HEK293 (cell line): ENCODE measurements at regions not wholly inside any gene's neighbourhood (a gene's known extent, or its start where the extent isn't known, plus 50 kb on each side); places are given as distances from the start of the nearest gene placed in this dataset.

ENCODE experiments used
- CTCF ChIA-PET: fragments of 350-600 bp; formaldehyde crosslinking; extraction: SDS; loops from one replicate; lab custom pipeline; 2021; ENCODE audit warnings: antibody characterized with exemption; lab: Yijun Ruan, JAX
- POLR2A ChIA-PET: fragments of 300-600 bp; formaldehyde crosslinking; extraction: SDS; loops from one replicate; lab custom pipeline; 2020; ENCODE audit warnings: antibody characterized with exemption, inconsistent platforms; lab: Yijun Ruan, JAX
- H3K27ac ChIP-seq: fragments of 200-500 bp; sonication (Bioruptor generic); 2 replicates; pipeline ENCODE4 v1.5.1; 2014; ENCODE audit warnings: low read depth, low read length, control low read depth, inconsistent platforms; ENCODE audit errors: extremely low read depth
- H3K36me3 ChIP-seq, 2 experiments: fragments of 200-500 bp in 1 of 2; sonication (Bioruptor generic) in 1 of 2; 1 replicate in 1 of 2; 2 replicates in 1 of 2; pipeline ENCODE4 v1.5.1; 2014 to 2017; ENCODE audit warnings: inconsistent platforms in 2 of 2, low read length in 2 of 2; ENCODE audit not compliant: control insufficient read depth in 2 of 2, insufficient read depth in 1 of 2
- H3K4me1 ChIP-seq: fragments of 200-500 bp; sonication (Bioruptor generic); 2 replicates; pipeline ENCODE4 v1.5.1; 2014; ENCODE audit warnings: mild to moderate bottlenecking, low read length, inconsistent platforms; ENCODE audit not compliant: control insufficient read depth, insufficient read depth
- H3K4me3 ChIP-seq: 2 replicates; pipeline ENCODE4 v1.5.1; 2011; ENCODE audit warnings: low read depth, mild to moderate bottlenecking, control low read depth, low read length, moderate library complexity
- H3K9me3 ChIP-seq: fragments of 200-500 bp; sonication (Bioruptor generic); 2 replicates; pipeline ENCODE4 v1.5.1; 2014; ENCODE audit warnings: low read depth, low read length, inconsistent platforms; ENCODE audit not compliant: control insufficient read depth, insufficient read depth
- GFI1B ChIP-seq: fragments of 450-650 bp; formaldehyde crosslinking; IDR thresholded peaks from 2 replicates; pipeline ENCODE4 v1.5.1; 2016; ENCODE audit warnings: missing biosample characterization, missing genetic modification characterization
- KLF8 ChIP-seq: fragments of 450-650 bp; formaldehyde crosslinking; IDR thresholded peaks from 2 replicates; pipeline ENCODE4 v1.5.1; 2016; ENCODE audit warnings: missing biosample characterization, missing genetic modification characterization
- KLF9 ChIP-seq: fragments of 450-650 bp; formaldehyde crosslinking; IDR thresholded peaks from 2 replicates; pipeline ENCODE4 v1.5.1; 2016; ENCODE audit warnings: missing biosample characterization, missing genetic modification characterization, low read depth
- MZF1 ChIP-seq: fragments of 450-650 bp; formaldehyde crosslinking; IDR thresholded peaks from 2 replicates; pipeline ENCODE4 v1.5.1; 2017; ENCODE audit warnings: missing biosample characterization, missing genetic modification characterization, borderline replicate concordance
- OVOL3 ChIP-seq: fragments of 450-650 bp; formaldehyde crosslinking; IDR thresholded peaks from 2 replicates; pipeline ENCODE4 v1.5.1; 2016; ENCODE audit warnings: missing biosample characterization, missing genetic modification characterization
- SCRT1 ChIP-seq: fragments of 450-650 bp; formaldehyde crosslinking; IDR thresholded peaks from 2 replicates; pipeline ENCODE4 v1.5.1; 2016; ENCODE audit warnings: missing biosample characterization, missing genetic modification characterization, borderline replicate concordance
- ZFHX2 ChIP-seq: fragments of 450-650 bp; formaldehyde crosslinking; conservative IDR thresholded peaks from 2 replicates; pipeline ENCODE4 v1.5.1; 2016; ENCODE audit warnings: missing biosample characterization, missing genetic modification characterization
- ZNF112 ChIP-seq: fragments of 450-650 bp; formaldehyde crosslinking; IDR thresholded peaks from 2 replicates; pipeline ENCODE4 v1.5.0; 2017; ENCODE audit warnings: missing biosample characterization, missing genetic modification characterization
- ZNF223 ChIP-seq: fragments of 450-650 bp; formaldehyde crosslinking; IDR thresholded peaks from 2 replicates; pipeline ENCODE4 v1.5.1; 2016; ENCODE audit warnings: missing biosample characterization, missing genetic modification characterization
- ZNF292 ChIP-seq: fragments of 450-650 bp; formaldehyde crosslinking; IDR thresholded peaks from 2 replicates; pipeline ENCODE4 v1.5.1; 2016; ENCODE audit warnings: low read depth, missing biosample characterization, missing genetic modification characterization, borderline replicate concordance
- ZNF335 ChIP-seq: fragments of 450-650 bp; formaldehyde crosslinking; conservative IDR thresholded peaks from 2 replicates; pipeline ENCODE4 v1.5.1; 2016; ENCODE audit warnings: missing biosample characterization, missing genetic modification characterization
- ZNF394 ChIP-seq: fragments of 450-650 bp; formaldehyde crosslinking; IDR thresholded peaks from 2 replicates; pipeline ENCODE4 v1.5.1; 2016; ENCODE audit warnings: missing biosample characterization, missing genetic modification characterization, mild to moderate bottlenecking, moderate library complexity, borderline replicate concordance
- ZNF423 ChIP-seq: fragments of 450-650 bp; formaldehyde crosslinking; IDR thresholded peaks from 2 replicates; pipeline ENCODE4 v1.5.1; 2016; ENCODE audit warnings: missing biosample characterization, missing genetic modification characterization
- ZNF548 ChIP-seq: fragments of 450-650 bp; formaldehyde crosslinking; IDR thresholded peaks from 2 replicates; pipeline ENCODE4 v1.5.1; 2016; ENCODE audit warnings: missing biosample characterization, missing genetic modification characterization
- ZNF555 ChIP-seq: fragments of 450-650 bp; formaldehyde crosslinking; conservative IDR thresholded peaks from 2 replicates; pipeline ENCODE4 v1.5.1; 2017; ENCODE audit warnings: missing biosample characterization, mild to moderate bottlenecking, missing genetic modification characterization, inconsistent platforms
- ZNF558 ChIP-seq: fragments of 450-650 bp; formaldehyde crosslinking; IDR thresholded peaks from 2 replicates; pipeline ENCODE4 v1.5.1; 2016; ENCODE audit warnings: missing biosample characterization, missing genetic modification characterization
- ZNF585B ChIP-seq: fragments of 450-650 bp; formaldehyde crosslinking; IDR thresholded peaks from 2 replicates; pipeline ENCODE4 v1.5.1; 2016; ENCODE audit warnings: missing biosample characterization, missing genetic modification characterization
- ZNF610 ChIP-seq: fragments of 450-650 bp; formaldehyde crosslinking; IDR thresholded peaks from 2 replicates; pipeline ENCODE4 v1.5.1; 2016; ENCODE audit warnings: missing biosample characterization, missing genetic modification characterization, borderline replicate concordance
- ZNF677 ChIP-seq: fragments of 450-650 bp; IDR thresholded peaks from 2 replicates; pipeline ENCODE4 v1.5.0; 2018; ENCODE audit warnings: missing biosample characterization, mild to moderate bottlenecking, missing genetic modification characterization, moderate library complexity
- TF ChIP-seq, protein P1 (sequence below): fragments of 450-650 bp; IDR thresholded peaks from 2 replicates; pipeline ENCODE4 v1.5.1; 2018; ENCODE audit warnings: missing biosample characterization, mild to moderate bottlenecking, missing genetic modification characterization
- TF ChIP-seq, protein P2 (sequence below): fragments of 450-650 bp; formaldehyde crosslinking; IDR thresholded peaks from 2 replicates; pipeline ENCODE4; 2016; ENCODE audit warnings: missing biosample characterization, missing genetic modification characterization
- TF ChIP-seq, protein P3 (sequence below): fragments of 450-650 bp; formaldehyde crosslinking; IDR thresholded peaks from 2 replicates; pipeline ENCODE4 v1.5.1; 2016; ENCODE audit warnings: missing biosample characterization, missing genetic modification characterization
- TF ChIP-seq, protein P4 (sequence below): fragments of 450-650 bp; formaldehyde crosslinking; IDR thresholded peaks from 2 replicates; pipeline ENCODE4 v1.5.1; 2016; ENCODE audit warnings: missing biosample characterization, missing genetic modification characterization

DNA sequence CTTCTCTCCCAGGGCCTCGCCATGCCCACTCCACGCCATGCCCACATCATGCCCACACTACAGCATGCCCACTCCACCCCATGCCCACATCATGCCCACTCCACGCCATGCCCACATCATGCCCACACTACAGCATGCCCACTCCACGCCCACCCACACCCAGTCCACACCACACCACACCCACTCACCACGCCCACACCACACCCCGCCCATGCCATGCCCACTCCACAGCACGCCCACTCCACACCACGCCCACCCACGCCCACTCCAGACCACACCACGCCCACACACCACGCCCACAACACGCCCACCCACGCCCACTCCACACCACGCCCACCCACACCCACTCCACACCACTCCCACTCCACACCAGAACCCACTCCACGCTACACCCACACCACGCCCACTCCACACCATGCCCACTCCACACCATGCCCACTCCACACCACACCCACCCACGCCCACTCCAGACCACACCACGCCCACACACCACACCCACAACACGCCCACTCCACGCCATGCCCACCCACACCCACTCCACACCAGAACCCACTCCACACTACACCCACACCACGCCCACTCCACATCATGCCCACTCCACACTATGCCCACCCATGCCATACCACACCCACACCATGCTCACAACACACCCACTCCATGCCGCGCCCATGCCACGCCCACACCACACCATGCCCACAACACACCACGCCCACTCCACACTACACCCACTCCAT lies 88.6 kb downstream of the ERMARD start (continued):
- TF ChIP-seq, protein P1, sequence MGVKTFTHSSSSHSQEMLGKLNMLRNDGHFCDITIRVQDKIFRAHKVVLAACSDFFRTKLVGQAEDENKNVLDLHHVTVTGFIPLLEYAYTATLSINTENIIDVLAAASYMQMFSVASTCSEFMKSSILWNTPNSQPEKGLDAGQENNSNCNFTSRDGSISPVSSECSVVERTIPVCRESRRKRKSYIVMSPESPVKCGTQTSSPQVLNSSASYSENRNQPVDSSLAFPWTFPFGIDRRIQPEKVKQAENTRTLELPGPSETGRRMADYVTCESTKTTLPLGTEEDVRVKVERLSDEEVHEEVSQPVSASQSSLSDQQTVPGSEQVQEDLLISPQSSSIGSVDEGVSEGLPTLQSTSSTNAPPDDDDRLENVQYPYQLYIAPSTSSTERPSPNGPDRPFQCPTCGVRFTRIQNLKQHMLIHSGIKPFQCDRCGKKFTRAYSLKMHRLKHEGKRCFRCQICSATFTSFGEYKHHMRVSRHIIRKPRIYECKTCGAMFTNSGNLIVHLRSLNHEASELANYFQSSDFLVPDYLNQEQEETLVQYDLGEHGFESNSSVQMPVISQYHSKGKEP (tag by site-specific recombination), result no peak
- TF ChIP-seq ZNF610 (no peak), KLF9 (tag by site-specific recombination) (peak; percentile 100), ZNF548 (tag by site-specific recombination) (no peak), ZNF292 (tag by site-specific recombination) (no peak), ZNF335 (tag by site-specific recombination) (no peak), MZF1 (no peak), KLF8 (tag by site-specific recombination) (peak; percentile 100), ZNF585B (tag by site-specific recombination) (no peak), ZNF423 (no peak), ZNF223 (tag by site-specific recombination) (no peak), ZNF677 (tag by site-specific recombination) (no peak), ZNF558 (no peak), ZNF112 (tag by site-specific recombination) (no peak), ZNF555 (tag by site-specific recombination) (no peak), OVOL3 (tag by site-specific recombination) (no peak), SCRT1 (tag by site-specific recombination) (no peak), ZNF394 (tag by site-specific recombination) (no peak)
- TF ChIP-seq, protein P2, sequence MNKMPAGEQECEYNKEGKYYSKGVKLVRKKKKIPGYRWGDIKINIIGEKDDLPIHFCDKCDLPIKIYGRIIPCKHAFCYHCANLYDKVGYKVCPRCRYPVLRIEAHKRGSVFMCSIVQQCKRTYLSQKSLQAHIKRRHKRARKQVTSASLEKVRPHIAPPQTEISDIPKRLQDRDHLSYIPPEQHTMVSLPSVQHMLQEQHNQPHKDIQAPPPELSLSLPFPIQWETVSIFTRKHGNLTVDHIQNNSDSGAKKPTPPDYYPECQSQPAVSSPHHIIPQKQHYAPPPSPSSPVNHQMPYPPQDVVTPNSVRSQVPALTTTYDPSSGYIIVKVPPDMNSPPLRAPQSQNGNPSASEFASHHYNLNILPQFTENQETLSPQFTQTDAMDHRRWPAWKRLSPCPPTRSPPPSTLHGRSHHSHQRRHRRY (tag by site-specific recombination), result no peak
- TF ChIP-seq, protein P3, sequence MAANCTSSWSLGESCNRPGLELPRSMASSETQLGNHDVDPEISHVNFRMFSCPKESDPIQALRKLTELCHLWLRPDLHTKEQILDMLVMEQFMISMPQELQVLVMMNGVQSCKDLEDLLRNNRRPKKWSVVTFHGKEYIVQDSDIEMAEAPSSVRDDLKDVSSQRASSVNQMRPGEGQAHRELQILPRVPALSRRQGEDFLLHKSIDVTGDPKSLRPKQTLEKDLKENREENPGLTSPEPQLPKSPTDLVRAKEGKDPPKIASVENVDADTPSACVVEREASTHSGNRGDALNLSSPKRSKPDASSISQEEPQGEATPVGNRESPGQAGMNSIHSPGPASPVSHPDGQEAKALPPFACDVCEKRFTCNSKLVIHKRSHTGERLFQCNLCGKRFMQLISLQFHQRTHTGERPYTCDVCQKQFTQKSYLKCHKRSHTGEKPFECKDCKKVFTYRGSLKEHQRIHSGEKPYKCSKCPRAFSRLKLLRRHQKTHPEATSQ (tag by site-specific recombination), result no peak
- TF ChIP-seq, protein P4, sequence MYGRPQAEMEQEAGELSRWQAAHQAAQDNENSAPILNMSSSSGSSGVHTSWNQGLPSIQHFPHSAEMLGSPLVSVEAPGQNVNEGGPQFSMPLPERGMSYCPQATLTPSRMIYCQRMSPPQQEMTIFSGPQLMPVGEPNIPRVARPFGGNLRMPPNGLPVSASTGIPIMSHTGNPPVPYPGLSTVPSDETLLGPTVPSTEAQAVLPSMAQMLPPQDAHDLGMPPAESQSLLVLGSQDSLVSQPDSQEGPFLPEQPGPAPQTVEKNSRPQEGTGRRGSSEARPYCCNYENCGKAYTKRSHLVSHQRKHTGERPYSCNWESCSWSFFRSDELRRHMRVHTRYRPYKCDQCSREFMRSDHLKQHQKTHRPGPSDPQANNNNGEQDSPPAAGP (tag by site-specific recombination), result no peak

DNA sequence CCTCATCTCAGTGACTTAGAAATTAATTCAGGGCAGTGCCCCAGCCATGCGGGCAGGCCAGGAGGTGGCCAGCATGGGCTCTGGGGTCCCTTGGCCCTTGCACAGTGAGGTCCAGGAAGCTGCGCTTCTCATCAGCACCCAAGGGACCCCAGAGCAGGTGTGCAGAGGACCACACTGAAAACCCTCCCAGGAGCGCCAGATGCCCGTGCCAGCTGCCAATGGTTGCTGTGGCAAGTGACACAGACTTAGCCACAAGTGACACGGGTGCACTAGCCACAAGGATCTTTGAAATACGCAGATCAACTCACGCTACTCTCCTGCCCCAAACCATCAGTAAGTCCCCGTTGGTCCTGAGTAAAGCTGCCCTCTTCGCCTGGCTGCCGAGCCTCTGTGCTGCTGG lies 88.1 kb downstream of the ERMARD start:
- H3K4me1 ChIP-seq, result no peaks in the 10 kb centered on the region
- CTCF ChIA-PET, result interaction anchor here (0.6 kb wide), 1 partner anchor 50 kb away, joined by 3 read pairs; no protein-coding TSS in a partner anchor
- no peaks in the 10 kb centered on the region for H3K9me3 ChIP-seq
- H3K4me3 ChIP-seq, result no peak overlapping the region
- TF ChIP-seq ZFHX2 (tag by site-specific recombination) (no peak), ZNF548 (tag by site-specific recombination) (no peak), GFI1B (tag by site-specific recombination) (no peak)
- no peak overlapping the region for H3K27ac ChIP-seq
- POLR2A ChIA-PET, result no interaction called here
- no peaks in the 10 kb centered on the region for H3K36me3 ChIP-seq
